KMS-11 (cell line): ENCODE measurements at regions not wholly inside any gene's neighbourhood (a gene's known extent, or its start where the extent isn't known, plus 50 kb on each side); places are given as distances from the start of the nearest gene placed in this dataset.

Experiments
- H2AFZ ChIP-seq: fragments of 200-600 bp; sonication (generic); 2 replicates; pipeline ENCODE4 v1.6.1; 2016; ENCODE audit warnings: antibody characterized with exemption, mixed run types, low read depth
- H3K27ac ChIP-seq: fragments of 200-600 bp; sonication (generic); 2 replicates; pipeline ENCODE4 v1.6.1; 2016; ENCODE audit warnings: mild to moderate bottlenecking, mixed run types
- H3K27me3 ChIP-seq: fragments of 200-600 bp; sonication (generic); 2 replicates; pipeline ENCODE4 v1.6.1; 2017; ENCODE audit warnings: mild to moderate bottlenecking, low read depth, mixed run types, moderate library complexity; ENCODE audit not compliant: insufficient read depth
- H3K36me3 ChIP-seq: fragments of 200-600 bp; sonication (generic); 2 replicates; pipeline ENCODE4 v1.6.1; 2017; ENCODE audit warnings: mild to moderate bottlenecking, mixed run types; ENCODE audit not compliant: insufficient read depth
- H3K4me1 ChIP-seq: fragments of 200-600 bp; sonication (generic); 2 replicates; pipeline ENCODE4 v1.6.1; 2016; ENCODE audit warnings: mild to moderate bottlenecking, low read depth, mixed run types; ENCODE audit not compliant: poor library complexity, severe bottlenecking
- H3K4me2 ChIP-seq: fragments of 200-600 bp; sonication (generic); 2 replicates; pipeline ENCODE4 v1.7.0; 2016; ENCODE audit warnings: mild to moderate bottlenecking, mixed run types
- H3K4me3 ChIP-seq: fragments of 200-600 bp; sonication (generic); IDR thresholded peaks from 2 replicates; pipeline ENCODE4 v1.6.1; 2017; ENCODE audit warnings: low read depth, low read length, mixed read lengths; ENCODE audit not compliant: insufficient read depth
- H3K79me2 ChIP-seq: fragments of 200-600 bp; sonication (generic); 2 replicates; pipeline ENCODE4 v1.6.1; 2016; ENCODE audit warnings: low read depth, mixed run types; ENCODE audit not compliant: insufficient read depth
- H3K9ac ChIP-seq: fragments of 200-600 bp; sonication (generic); 2 replicates; pipeline ENCODE4 v1.6.1; 2016; ENCODE audit warnings: mild to moderate bottlenecking, mixed run types
- H4K20me1 ChIP-seq: fragments of 200-600 bp; sonication (generic); 2 replicates; pipeline ENCODE4 v1.6.1; 2016; ENCODE audit warnings: mild to moderate bottlenecking, mixed run types; ENCODE audit not compliant: insufficient read depth
- CTCF ChIP-seq: fragments of 200-600 bp; sonication (generic); conservative IDR thresholded peaks from 2 replicates; pipeline ENCODE4 v1.6.1; 2017; ENCODE audit warnings: low read depth, mild to moderate bottlenecking, antibody characterized with exemption, low read length, moderate library complexity, mixed read lengths

DNA sequence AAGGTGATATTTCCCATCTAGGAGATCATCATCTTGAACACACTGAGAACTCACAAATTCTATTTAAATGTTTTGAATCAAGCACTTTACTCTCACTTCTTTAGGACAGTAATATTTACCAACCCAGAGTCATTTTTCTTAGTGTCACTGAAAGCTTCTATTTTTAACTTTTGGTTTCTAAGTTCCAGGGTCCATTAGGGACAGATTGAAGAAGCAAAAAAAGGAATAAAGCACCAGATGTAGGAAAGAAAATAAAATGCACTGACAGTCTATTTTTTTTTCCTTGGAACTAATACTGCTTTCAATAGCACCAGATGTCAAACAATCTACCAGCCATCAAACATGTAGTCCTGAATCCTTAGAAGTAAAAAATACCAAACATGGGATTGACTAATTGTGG lies 526.7 kb upstream of the LRRN3 start:
- no peak for TF ChIP-seq CTCF
- no peak overlapping the region for H3K9ac ChIP-seq
- no peaks in the 10 kb centered on the region for H3K36me3 ChIP-seq
- no peak overlapping the region for H3K4me3 ChIP-seq
- H3K4me1 ChIP-seq, result no peaks in the 10 kb centered on the region
- no peaks in the 10 kb centered on the region for H4K20me1 ChIP-seq
- no peak overlapping the region for H2AFZ ChIP-seq
- no peak overlapping the region for H3K4me2 ChIP-seq
- H3K27me3 ChIP-seq, result no peaks in the 10 kb centered on the region
- H3K79me2 ChIP-seq, result no peaks in the 10 kb centered on the region
- no peak overlapping the region for H3K27ac ChIP-seq

DNA sequence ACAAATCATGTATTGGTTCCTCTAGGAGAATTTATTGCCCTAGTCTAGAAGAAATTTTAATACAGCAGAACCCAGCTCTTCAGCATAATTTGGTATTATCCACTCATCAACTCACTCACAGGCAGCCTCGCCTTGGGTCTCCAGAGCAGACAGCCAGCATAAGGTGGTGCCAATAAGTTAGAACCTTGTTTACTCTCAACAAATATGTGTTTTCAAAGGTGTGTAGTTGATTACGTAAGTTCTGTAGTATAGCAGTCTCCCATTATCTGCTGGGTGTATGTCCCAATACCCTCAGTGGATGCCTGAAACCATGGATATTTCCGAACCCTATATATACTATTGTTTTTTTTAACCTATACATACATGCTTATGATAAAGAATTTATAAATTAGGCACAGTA lies 522.5 kb upstream of the LRRN3 start:
- Histone ChIP-seq H3K9ac (no peak overlapping the region), H4K20me1 (no peaks in the 10 kb centered on the region), H3K27me3 (no peaks in the 10 kb centered on the region), H3K79me2 (no peaks in the 10 kb centered on the region), H3K4me2 (no peak overlapping the region), H3K27ac (no peak overlapping the region), H2AFZ (no peak overlapping the region), H3K4me1 (no peaks in the 10 kb centered on the region), H3K4me3 (no peak overlapping the region), H3K36me3 (no peaks in the 10 kb centered on the region)
- no peak for TF ChIP-seq CTCF

DNA sequence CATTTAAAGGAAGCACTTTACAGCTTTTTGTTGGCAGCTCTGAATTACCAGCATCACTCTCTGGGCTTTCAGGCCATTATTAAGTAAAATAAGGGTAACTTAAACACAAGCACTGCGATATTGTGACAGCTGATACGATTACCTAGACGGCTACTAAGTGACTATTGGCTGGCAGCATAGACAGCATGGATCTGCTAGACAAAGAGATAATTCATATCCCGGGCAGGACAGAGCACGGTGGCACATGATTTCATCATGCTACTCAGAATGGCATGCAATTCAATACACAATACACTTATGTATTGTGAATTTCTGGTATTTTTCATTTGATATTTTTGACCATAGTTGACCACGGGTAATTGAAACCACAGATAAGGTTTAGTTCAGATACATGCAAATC lies 522.0 kb upstream of the LRRN3 start:
- H3K9ac ChIP-seq, result no peak overlapping the region
- H3K79me2 ChIP-seq, result no peaks in the 10 kb centered on the region
- no peak overlapping the region for H2AFZ ChIP-seq
- no peaks in the 10 kb centered on the region for H4K20me1 ChIP-seq
- H3K4me3 ChIP-seq, result no peak overlapping the region
- no peak overlapping the region for H3K4me2 ChIP-seq
- no peaks in the 10 kb centered on the region for H3K4me1 ChIP-seq
- H3K27me3 ChIP-seq, result no peaks in the 10 kb centered on the region
- TF ChIP-seq CTCF, result no peak
- no peak overlapping the region for H3K27ac ChIP-seq
- no peaks in the 10 kb centered on the region for H3K36me3 ChIP-seq

DNA sequence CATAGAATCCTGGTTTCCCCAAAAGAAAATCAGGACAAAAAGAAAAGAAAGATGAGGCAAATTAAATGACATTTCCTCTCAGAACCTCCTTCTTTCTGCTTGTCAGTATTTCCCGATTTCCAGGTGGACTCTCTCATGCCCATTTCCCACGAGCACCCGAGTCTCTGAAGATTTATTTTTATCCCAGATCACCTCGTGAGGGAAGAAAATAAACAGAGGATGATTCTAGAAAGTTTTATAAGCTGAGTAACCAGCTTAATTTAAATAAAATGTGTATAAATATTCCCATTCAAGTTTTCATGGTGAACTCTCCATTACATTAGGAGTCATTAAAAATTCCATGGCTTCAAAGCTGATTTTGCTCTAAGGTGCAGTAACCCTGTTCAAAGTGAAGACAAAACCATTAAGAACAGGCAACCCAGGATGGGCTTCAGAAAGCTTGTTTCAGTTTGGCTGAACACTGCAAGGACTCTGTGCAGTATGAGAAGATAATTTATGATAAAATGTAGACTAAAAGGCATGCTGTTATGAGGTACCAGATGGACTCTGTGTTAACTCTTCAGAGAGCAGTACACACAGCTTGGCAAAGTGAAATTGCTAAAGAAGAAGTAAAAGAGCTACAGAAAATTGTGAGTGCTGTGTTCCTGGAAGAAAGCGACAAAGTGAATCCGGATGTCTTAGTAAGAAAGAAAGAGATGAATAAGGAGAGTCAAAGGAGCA lies 521.3 kb upstream of the LRRN3 start:
- Histone ChIP-seq H3K4me3 (no peak overlapping the region), H2AFZ (no peak overlapping the region), H3K9ac (no peak overlapping the region), H4K20me1 (no peaks in the 10 kb centered on the region), H3K4me1 (no peaks in the 10 kb centered on the region), H3K27me3 (no peaks in the 10 kb centered on the region), H3K36me3 (no peaks in the 10 kb centered on the region), H3K4me2 (no peak overlapping the region), H3K79me2 (no peaks in the 10 kb centered on the region), H3K27ac (no peak overlapping the region)
- TF ChIP-seq CTCF, result no peak
